ENCODE measurements at regions not wholly inside any gene's neighbourhood (a gene's known extent, or its start where the extent isn't known, plus 50 kb on each side); places are given as distances from the start of the nearest gene placed in this dataset.

DNA sequence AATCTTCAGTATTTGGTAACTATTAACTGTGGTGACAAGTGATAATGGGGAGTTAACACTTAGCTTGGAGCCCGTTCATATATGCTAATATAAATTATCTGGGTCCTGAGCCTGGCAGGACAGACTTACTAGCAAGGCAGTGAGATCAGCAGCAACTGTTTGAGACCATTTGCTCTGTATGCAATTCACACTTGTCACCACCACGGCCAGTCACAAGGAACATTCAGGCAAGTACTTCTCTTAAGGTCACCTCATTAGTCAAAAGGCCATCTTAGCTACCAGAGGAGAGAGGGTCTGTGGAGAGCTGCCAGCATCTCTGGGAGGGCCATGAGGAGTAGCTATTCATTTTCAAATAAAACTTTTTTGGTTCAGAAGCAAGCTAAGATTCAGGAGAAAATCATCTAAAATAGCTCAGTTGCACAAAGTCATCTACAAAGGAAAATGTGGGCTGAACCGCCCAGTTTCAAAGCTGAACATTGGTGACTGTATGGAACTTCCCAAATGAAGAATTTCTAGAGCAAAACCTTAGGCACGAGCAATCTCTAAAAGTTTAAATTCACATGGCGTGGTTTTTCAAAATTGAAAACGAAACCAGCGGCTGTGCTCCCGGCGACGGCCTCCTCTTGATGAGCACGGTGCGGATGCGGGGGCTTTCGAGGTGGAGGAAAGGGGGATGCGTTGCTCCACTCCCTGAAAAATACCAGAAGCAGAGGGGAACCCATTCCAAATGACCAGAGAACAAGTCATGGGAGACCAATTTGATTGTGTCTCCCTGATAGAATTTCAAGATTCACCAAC lies 233.5 kb upstream of the MGMT start:
- TF ChIP-seq, protein P1, sequence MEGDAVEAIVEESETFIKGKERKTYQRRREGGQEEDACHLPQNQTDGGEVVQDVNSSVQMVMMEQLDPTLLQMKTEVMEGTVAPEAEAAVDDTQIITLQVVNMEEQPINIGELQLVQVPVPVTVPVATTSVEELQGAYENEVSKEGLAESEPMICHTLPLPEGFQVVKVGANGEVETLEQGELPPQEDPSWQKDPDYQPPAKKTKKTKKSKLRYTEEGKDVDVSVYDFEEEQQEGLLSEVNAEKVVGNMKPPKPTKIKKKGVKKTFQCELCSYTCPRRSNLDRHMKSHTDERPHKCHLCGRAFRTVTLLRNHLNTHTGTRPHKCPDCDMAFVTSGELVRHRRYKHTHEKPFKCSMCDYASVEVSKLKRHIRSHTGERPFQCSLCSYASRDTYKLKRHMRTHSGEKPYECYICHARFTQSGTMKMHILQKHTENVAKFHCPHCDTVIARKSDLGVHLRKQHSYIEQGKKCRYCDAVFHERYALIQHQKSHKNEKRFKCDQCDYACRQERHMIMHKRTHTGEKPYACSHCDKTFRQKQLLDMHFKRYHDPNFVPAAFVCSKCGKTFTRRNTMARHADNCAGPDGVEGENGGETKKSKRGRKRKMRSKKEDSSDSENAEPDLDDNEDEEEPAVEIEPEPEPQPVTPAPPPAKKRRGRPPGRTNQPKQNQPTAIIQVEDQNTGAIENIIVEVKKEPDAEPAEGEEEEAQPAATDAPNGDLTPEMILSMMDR (IDR thresholded peaks at IDR 0.05; ENCODE audit: borderline replicate concordance, extremely low read depth, low read length, poor library complexity, severe bottlenecking), result no peak
- no peak for TF ChIP-seq EZH2 (IDR thresholded peaks at IDR 0.05; ENCODE audit: borderline replicate concordance, low read depth, low read length, severe bottlenecking)
